ENCODE measurements at regions not wholly inside any gene's neighbourhood (a gene's known extent, or its start where the extent isn't known, plus 50 kb on each side); places are given as distances from the start of the nearest gene placed in this dataset.

GRCh38 chr2:15734674-15735483 is 143.2 kb downstream of the DDX1 start:
- TF ChIP-seq CTCF (IDR thresholded peaks at IDR 0.05) (no peak), POLR2A (IDR thresholded peaks at IDR 0.05) (no peak)

Measured in right lobe of liver (tissue), 4 donors.